Osteoblast (primary cell): ENCODE measurements at regions not wholly inside any gene's neighbourhood (a gene's known extent, or its start where the extent isn't known, plus 50 kb on each side); places are given as distances from the start of the nearest gene placed in this dataset.

Experiments
- DNase-seq: peaks from one replicate; pipeline ENCODE4 v3.0.0; 2011; ENCODE audit warnings: low spot score, mixed read lengths; ENCODE audit not compliant: insufficient read length; ENCODE audit errors: missing footprints
- H2AFZ ChIP-seq: 2 replicates; pipeline ENCODE4 v1.6.0; 2011; ENCODE audit warnings: mild to moderate bottlenecking, low read length
- H3K27ac ChIP-seq: 2 replicates; pipeline ENCODE4 v1.5.1; 2011; ENCODE audit warnings: mild to moderate bottlenecking, low read depth, low read length, moderate library complexity
- H3K27me3 ChIP-seq: 2 replicates; pipeline ENCODE4 v1.6.0; 2012; ENCODE audit warnings: mild to moderate bottlenecking, control low read depth, inconsistent platforms, low read length, moderate library complexity; ENCODE audit not compliant: insufficient read depth
- H3K36me3 ChIP-seq: 2 replicates; pipeline ENCODE4 v1.5.1; 2011; ENCODE audit warnings: mild to moderate bottlenecking, low read length, control low read depth, moderate library complexity; ENCODE audit not compliant: insufficient read depth
- H3K4me1 ChIP-seq: 2 replicates; pipeline ENCODE4 v1.5.1; 2011; ENCODE audit warnings: mild to moderate bottlenecking, low read length, control low read depth, moderate library complexity; ENCODE audit not compliant: insufficient read depth
- H3K4me2 ChIP-seq: 2 replicates; pipeline ENCODE4 v1.6.0; 2011; ENCODE audit warnings: mild to moderate bottlenecking, low read length; ENCODE audit not compliant: insufficient read depth
- H3K4me3 ChIP-seq: fragments of 200-600 bp; sonication (generic); 3 replicates; pipeline ENCODE4 v1.5.1; 2012; ENCODE audit warnings: mild to moderate bottlenecking, low read length, inconsistent platforms; ENCODE audit not compliant: insufficient read depth
- H3K79me2 ChIP-seq: 2 replicates; pipeline ENCODE4 v1.6.0; 2012; ENCODE audit warnings: mild to moderate bottlenecking, low read length, control low read depth, inconsistent platforms; ENCODE audit not compliant: insufficient read depth
- H3K9me3 ChIP-seq: 2 replicates; pipeline ENCODE4 v1.5.1; 2011; ENCODE audit warnings: low read depth, low read length, control low read depth
- H4K20me1 ChIP-seq: 2 replicates; pipeline ENCODE4 v1.6.0; 2012; ENCODE audit warnings: mild to moderate bottlenecking, low read length, control low read depth; ENCODE audit not compliant: insufficient read depth
- TF ChIP-seq, protein P1 (sequence below): IDR thresholded peaks from 2 replicates; pipeline ENCODE4 v1.5.1; 2011; ENCODE audit warnings: mild to moderate bottlenecking, low read depth, low read length, moderate library complexity; ENCODE audit errors: extremely low read depth

GRCh38 chr7:80370587-80370986, 141.3 kb downstream of the GNAT3 start:
- DNase-seq = no peak
- Histone ChIP-seq H3K4me1 (peaks cover 5% of the 10 kb centered on the region), H3K27me3 (no peaks in the 10 kb centered on the region), H3K27ac (no peak overlapping the region), H4K20me1 (no peaks in the 10 kb centered on the region), H3K79me2 (no peaks in the 10 kb centered on the region), H3K36me3 (no peaks in the 10 kb centered on the region), H2AFZ (no peak overlapping the region), H3K4me2 (no peak overlapping the region), H3K4me3 (no peak overlapping the region), H3K9me3 (no peaks in the 10 kb centered on the region)
- TF ChIP-seq, protein P1, sequence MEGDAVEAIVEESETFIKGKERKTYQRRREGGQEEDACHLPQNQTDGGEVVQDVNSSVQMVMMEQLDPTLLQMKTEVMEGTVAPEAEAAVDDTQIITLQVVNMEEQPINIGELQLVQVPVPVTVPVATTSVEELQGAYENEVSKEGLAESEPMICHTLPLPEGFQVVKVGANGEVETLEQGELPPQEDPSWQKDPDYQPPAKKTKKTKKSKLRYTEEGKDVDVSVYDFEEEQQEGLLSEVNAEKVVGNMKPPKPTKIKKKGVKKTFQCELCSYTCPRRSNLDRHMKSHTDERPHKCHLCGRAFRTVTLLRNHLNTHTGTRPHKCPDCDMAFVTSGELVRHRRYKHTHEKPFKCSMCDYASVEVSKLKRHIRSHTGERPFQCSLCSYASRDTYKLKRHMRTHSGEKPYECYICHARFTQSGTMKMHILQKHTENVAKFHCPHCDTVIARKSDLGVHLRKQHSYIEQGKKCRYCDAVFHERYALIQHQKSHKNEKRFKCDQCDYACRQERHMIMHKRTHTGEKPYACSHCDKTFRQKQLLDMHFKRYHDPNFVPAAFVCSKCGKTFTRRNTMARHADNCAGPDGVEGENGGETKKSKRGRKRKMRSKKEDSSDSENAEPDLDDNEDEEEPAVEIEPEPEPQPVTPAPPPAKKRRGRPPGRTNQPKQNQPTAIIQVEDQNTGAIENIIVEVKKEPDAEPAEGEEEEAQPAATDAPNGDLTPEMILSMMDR = no peak

DNA sequence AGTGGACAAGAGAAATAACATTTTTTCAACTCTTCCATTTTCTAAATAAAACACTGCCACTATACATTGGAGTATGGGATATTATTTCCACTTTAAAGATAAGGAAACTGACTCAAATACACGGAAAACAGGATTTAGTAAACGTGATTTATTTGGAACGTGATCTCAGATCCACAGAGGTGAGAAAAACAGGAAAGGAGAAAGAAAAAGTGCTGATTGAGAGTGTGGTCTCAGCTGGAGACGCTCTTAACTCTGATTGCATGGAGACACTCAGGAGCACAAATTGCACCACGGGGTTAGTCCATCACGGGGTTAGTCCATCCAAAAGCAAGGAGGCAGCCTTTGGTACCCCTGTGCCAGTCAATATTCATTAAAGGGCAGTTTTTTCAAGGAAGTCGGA, 142.5 kb downstream of the GNAT3 start:
- H3K36me3 ChIP-seq = no peaks in the 10 kb centered on the region
- H3K79me2 ChIP-seq = no peaks in the 10 kb centered on the region
- H3K27me3 ChIP-seq = no peaks in the 10 kb centered on the region
- no peak overlapping the region for H3K27ac ChIP-seq
- TF ChIP-seq, protein P1 = no peak
- H2AFZ ChIP-seq = peak overlapping the region; percentile 74
- no peak overlapping the region for H3K4me3 ChIP-seq
- DNase-seq = no peak
- H3K9me3 ChIP-seq = no peaks in the 10 kb centered on the region
- no peak overlapping the region for H3K4me2 ChIP-seq
- peaks cover 5% of the 10 kb centered on the region for H3K4me1 ChIP-seq
- H4K20me1 ChIP-seq = no peaks in the 10 kb centered on the region

- no peaks in the 10 kb centered on the region for H3K4me1 ChIP-seq
- H3K36me3 ChIP-seq = no peaks in the 10 kb centered on the region
- H2AFZ ChIP-seq = no peak overlapping the region
- no peak overlapping the region for H3K4me2 ChIP-seq
- H3K27me3 ChIP-seq = no peaks in the 10 kb centered on the region
- TF ChIP-seq, protein P1 = no peak
- no peaks in the 10 kb centered on the region for H3K9me3 ChIP-seq
- no peak for DNase-seq
- H3K4me3 ChIP-seq = no peak overlapping the region
- no peaks in the 10 kb centered on the region for H3K79me2 ChIP-seq
- no peak overlapping the region for H3K27ac ChIP-seq
- H4K20me1 ChIP-seq = no peaks in the 10 kb centered on the region
These were observed 149.2 kb downstream of the GNAT3 start for GRCh38 chr7:80362677-80363076.

DNA sequence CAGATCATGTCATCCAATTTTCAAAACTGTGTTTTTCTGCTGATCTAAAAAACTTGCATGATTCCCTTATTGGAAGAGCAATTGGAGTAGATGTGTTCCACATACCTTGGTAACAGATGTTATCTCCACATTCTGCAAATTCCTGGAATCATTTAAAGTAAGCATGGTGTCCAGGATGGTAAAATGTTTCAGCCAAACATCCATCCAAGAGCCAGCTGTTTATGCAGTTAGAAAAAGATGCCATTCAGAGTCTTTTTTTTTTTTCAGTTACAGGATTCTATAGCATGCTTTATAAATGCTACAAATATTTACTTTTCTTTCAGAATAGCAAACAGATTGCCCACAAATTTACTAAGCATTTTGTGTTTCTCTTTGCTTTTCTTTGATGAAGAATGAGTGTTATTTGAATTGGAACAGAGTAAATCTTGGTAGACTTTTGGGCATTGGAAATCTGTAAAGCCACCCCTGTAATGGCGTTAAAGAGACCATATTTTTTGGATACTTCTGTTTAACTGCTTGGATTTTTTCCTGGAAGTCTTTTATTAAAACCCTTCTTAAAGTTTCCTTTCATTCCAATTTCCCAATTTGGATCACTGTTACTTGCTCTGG, 149.8 kb downstream of the GNAT3 start:
- Histone ChIP-seq H3K4me1 (no peaks in the 10 kb centered on the region), H3K4me3 (no peak overlapping the region), H3K36me3 (no peaks in the 10 kb centered on the region), H3K9me3 (no peaks in the 10 kb centered on the region), H3K79me2 (no peaks in the 10 kb centered on the region), H4K20me1 (no peaks in the 10 kb centered on the region), H3K27ac (no peak overlapping the region), H3K27me3 (no peaks in the 10 kb centered on the region), H2AFZ (no peak overlapping the region), H3K4me2 (no peak overlapping the region)
- DNase-seq = no peak
- TF ChIP-seq, protein P1 = no peak
